NB4 (cell line): ENCODE measurements at regions not wholly inside any gene's neighbourhood (a gene's known extent, or its start where the extent isn't known, plus 50 kb on each side); places are given as distances from the start of the nearest gene placed in this dataset.

ENCODE experiments used
- CTCF ChIP-seq: IDR thresholded peaks from one replicate; pipeline ENCODE4 v1.5.1; 2012; ENCODE audit warnings: low read depth, low read length
- MAX ChIP-seq: IDR thresholded peaks from 2 replicates; pipeline ENCODE4 v1.6.1; 2011; ENCODE audit warnings: low read depth, low read length
- POLR2A ChIP-seq: IDR thresholded peaks from 2 replicates; pipeline ENCODE4 v1.6.1; 2011; ENCODE audit warnings: mild to moderate bottlenecking; ENCODE audit not compliant: insufficient read length; ENCODE audit errors: extremely low read depth

GRCh38 chr2:221267773-221268425 lies 304.2 kb downstream of the EPHA4 start:
- TF ChIP-seq CTCF (no peak), POLR2A (no peak), MAX (no peak)
